A549 (cell line): ENCODE measurements at regions not wholly inside any gene's neighbourhood (a gene's known extent, or its start where the extent isn't known, plus 50 kb on each side); places are given as distances from the start of the nearest gene placed in this dataset.

Experiments
- CEBPB ChIP-seq, 2 experiments: fragments of >200 bp in 1 of 2; sonication (Bioruptor Twin) in 1 of 2; formaldehyde crosslinking in 1 of 2; IDR thresholded peaks; 2 replicates each; pipeline ENCODE4 v1.6.1; 2012 to 2016
- CTCF ChIP-seq: fragments of >200 bp; sonication (Bioruptor Twin); formaldehyde crosslinking; IDR thresholded peaks from 3 replicates; pipeline ENCODE4 v1.5.1; 2016
- EHMT2 ChIP-seq: fragments of 200-600 bp; sonication (generic); IDR thresholded peaks from 2 replicates; pipeline ENCODE4 v1.6.1; 2016; ENCODE audit warnings: antibody characterized with exemption, low read depth, mild to moderate bottlenecking, moderate library complexity
- JUN ChIP-seq, 2 experiments: fragments of >200 bp; sonication (Bioruptor Twin); formaldehyde crosslinking; IDR thresholded peaks; 2 replicates in 1 of 2; 3 replicates in 1 of 2; pipeline ENCODE4 v1.6.1; 2016 to 2017
- MAFK ChIP-seq: fragments of 450-650 bp; IDR thresholded peaks from 2 replicates; pipeline ENCODE4 v1.6.1; 2014; ENCODE audit not compliant: partially characterized antibody
- POLR2A ChIP-seq: IDR thresholded peaks from 2 replicates; pipeline ENCODE4 v1.6.1; 2012; ENCODE audit warnings: mild to moderate bottlenecking, low read length
- POLR2AphosphoS2 ChIP-seq: conservative IDR thresholded peaks from 2 replicates; pipeline ENCODE4 v1.6.1; 2012; ENCODE audit warnings: low read length, improper control_type of control experiment, inconsistent platforms
- RARB ChIP-seq: fragments of 250-450 bp; sonication (Bioruptor Pico); IDR thresholded peaks from 2 replicates; pipeline ENCODE4 v1.8.0; 2021; ENCODE audit warnings: mild to moderate bottlenecking, moderate library complexity
- REST ChIP-seq: fragments of 200-600 bp; sonication (generic); IDR thresholded peaks from 2 replicates; pipeline ENCODE4 v1.6.1; 2016; ENCODE audit warnings: antibody characterized with exemption, mild to moderate bottlenecking, moderate library complexity
- RFX5 ChIP-seq: fragments of 450-650 bp; IDR thresholded peaks from 2 replicates; pipeline ENCODE4 v1.7.1; 2014; ENCODE audit warnings: antibody characterized with exemption, mild to moderate bottlenecking, moderate library complexity
- ZC3H11A ChIP-seq: fragments of 450-650 bp; IDR thresholded peaks from 2 replicates; pipeline ENCODE4 v1.6.1; 2014; ENCODE audit warnings: antibody characterized with exemption, mild to moderate bottlenecking
- ZFP36 ChIP-seq: fragments of 450-650 bp; IDR thresholded peaks from 2 replicates; pipeline ENCODE4 v1.6.1; 2014; ENCODE audit warnings: borderline replicate concordance; ENCODE audit not compliant: partially characterized antibody
- TF ChIP-seq, protein P1 (sequence below): fragments of >200 bp; sonication (Bioruptor Twin); formaldehyde crosslinking; IDR thresholded peaks from 3 replicates; pipeline ENCODE4 v1.6.1; 2016
- TF ChIP-seq, protein P2 (sequence below): fragments of 450-650 bp; IDR thresholded peaks from 2 replicates; pipeline ENCODE4 v1.6.1; 2014; ENCODE audit warnings: antibody characterized with exemption

GRCh38 chr1:177495878-177496277 lies 325.1 kb downstream of the BRINP2 start:
- TF ChIP-seq CTCF (no peak), RARB (CRISPR knock-in tag) (no peak), POLR2A (no peak), MAFK (no peak), ZFP36 (no peak), EHMT2 (no peak), POLR2AphosphoS2 (no peak), RFX5 (no peak), ZC3H11A (no peak), REST (no peak), JUN (IDR thresholded peaks at IDR 0.05) (no peak), CEBPB (IDR thresholded peaks at IDR 0.05) (no peak)
- TF ChIP-seq, protein P1, sequence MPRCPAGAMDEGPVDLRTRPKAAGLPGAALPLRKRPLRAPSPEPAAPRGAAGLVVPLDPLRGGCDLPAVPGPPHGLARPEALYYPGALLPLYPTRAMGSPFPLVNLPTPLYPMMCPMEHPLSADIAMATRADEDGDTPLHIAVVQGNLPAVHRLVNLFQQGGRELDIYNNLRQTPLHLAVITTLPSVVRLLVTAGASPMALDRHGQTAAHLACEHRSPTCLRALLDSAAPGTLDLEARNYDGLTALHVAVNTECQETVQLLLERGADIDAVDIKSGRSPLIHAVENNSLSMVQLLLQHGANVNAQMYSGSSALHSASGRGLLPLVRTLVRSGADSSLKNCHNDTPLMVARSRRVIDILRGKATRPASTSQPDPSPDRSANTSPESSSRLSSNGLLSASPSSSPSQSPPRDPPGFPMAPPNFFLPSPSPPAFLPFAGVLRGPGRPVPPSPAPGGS, result no peak
- TF ChIP-seq, protein P2, sequence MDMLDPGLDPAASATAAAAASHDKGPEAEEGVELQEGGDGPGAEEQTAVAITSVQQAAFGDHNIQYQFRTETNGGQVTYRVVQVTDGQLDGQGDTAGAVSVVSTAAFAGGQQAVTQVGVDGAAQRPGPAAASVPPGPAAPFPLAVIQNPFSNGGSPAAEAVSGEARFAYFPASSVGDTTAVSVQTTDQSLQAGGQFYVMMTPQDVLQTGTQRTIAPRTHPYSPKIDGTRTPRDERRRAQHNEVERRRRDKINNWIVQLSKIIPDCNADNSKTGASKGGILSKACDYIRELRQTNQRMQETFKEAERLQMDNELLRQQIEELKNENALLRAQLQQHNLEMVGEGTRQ, result no peak
